GM18909 (cell line): ENCODE measurements at regions not wholly inside any gene's neighbourhood (a gene's known extent, or its start where the extent isn't known, plus 50 kb on each side); places are given as distances from the start of the nearest gene placed in this dataset.

ENCODE experiments used
- ATAC-seq: cut with Tn5 transposase; IDR thresholded peaks from one replicate; pipeline ENCODE4 v1.9.1; 2021; ENCODE audit warnings: mild to moderate bottlenecking; ENCODE audit not compliant: unreplicated experiment, poor library complexity

- no peak for ATAC-seq
Measured at GRCh38 chr11:109089144-109089543, 332.8 kb upstream of the C11orf87 start.

- ATAC-seq = no peak
Measured at GRCh38 chr11:109093354-109093753, 328.6 kb upstream of the C11orf87 start.

- ATAC-seq = no peak
Measured at GRCh38 chr11:109096266-109096665, 325.7 kb upstream of the C11orf87 start.

GRCh38 chr11:109106151-109106906, 315.7 kb upstream of the C11orf87 start:
- ATAC-seq = no peak

GRCh38 chr11:109109150-109109549, 312.8 kb upstream of the C11orf87 start:
- ATAC-seq = no peak

- no peak for ATAC-seq
Measured at GRCh38 chr11:109109571-109110315, 312.2 kb upstream of the C11orf87 start.

- ATAC-seq = no peak
Measured at GRCh38 chr11:109112261-109112660, 309.7 kb upstream of the C11orf87 start.

GRCh38 chr11:109112821-109113280, 309.1 kb upstream of the C11orf87 start:
- no peak for ATAC-seq

- ATAC-seq = no peak
Measured at GRCh38 chr11:109120341-109120740, 301.6 kb upstream of the C11orf87 start.

- ATAC-seq = no peak
Measured at GRCh38 chr11:109121173-109121932, 300.6 kb upstream of the C11orf87 start.

- ATAC-seq = no peak
Measured at GRCh38 chr11:109123816-109124787, 297.9 kb upstream of the C11orf87 start.

- no peak for ATAC-seq
Measured at GRCh38 chr11:109130910-109131309, 291.1 kb upstream of the C11orf87 start.

GRCh38 chr11:109132539-109132938, 289.5 kb upstream of the C11orf87 start:
- ATAC-seq = no peak

- no peak for ATAC-seq
Measured at GRCh38 chr11:109133159-109133558, 288.8 kb upstream of the C11orf87 start.

GRCh38 chr11:109135627-109136026, 286.4 kb upstream of the C11orf87 start:
- ATAC-seq = no peak

- ATAC-seq = no peak
Measured at GRCh38 chr11:109138196-109138595, 283.8 kb upstream of the C11orf87 start.

- ATAC-seq = no peak
Measured at GRCh38 chr11:109140426-109140825, 281.6 kb upstream of the C11orf87 start.

- no peak for ATAC-seq
Measured at GRCh38 chr11:109140857-109141515, 281.0 kb upstream of the C11orf87 start.

- ATAC-seq = no peak
Measured at GRCh38 chr11:109145287-109145686, 276.7 kb upstream of the C11orf87 start.
